H1 (cell line): ENCODE measurements at regions not wholly inside any gene's neighbourhood (a gene's known extent, or its start where the extent isn't known, plus 50 kb on each side); places are given as distances from the start of the nearest gene placed in this dataset.
A peak's percentile ranks its signal among the peaks of the same experiment; 100 is the strongest.

Source experiments
- CTCF ChIA-PET: fragments of 300-600 bp; sonication (Branson Sonifier 250); formaldehyde crosslinking; loops from one replicate; lab custom pipeline; 2021; ENCODE audit not compliant: partially characterized antibody; lab: Charles Lee
- POLR2A ChIA-PET: fragments of 300-600 bp; sonication (Branson Sonifier 250); formaldehyde crosslinking; loops from one replicate; lab custom pipeline; 2021; ENCODE audit warnings: inconsistent platforms; ENCODE audit not compliant: partially characterized antibody; lab: Charles Lee
- DNase-seq, 2 experiments: peaks; one replicate each; pipeline versions ENCODE4 v3.0.0 to v3.0.0-alpha.2; 2010 to 2022; ENCODE audit warnings: low spot score in 2 of 2, low read depth in 1 of 2, mixed read lengths in 1 of 2
- FAIRE-seq: peaks from 2 replicates; lab custom pipeline; 2011; peaks lifted over from hg19 to GRCh38; lab: Jason Lieb, UNC
- H2AFZ ChIP-seq: 2 replicates; pipeline ENCODE4 v1.8.1; 2012; ENCODE audit warnings: low read length, inconsistent platforms
- H2AK5ac ChIP-seq: 2 replicates; pipeline ENCODE4 v1.6.1; 2013; ENCODE audit warnings: low read depth, low read length
- H2BK120ac ChIP-seq: replicated peaks from 2 replicates; pipeline ENCODE3; 2013; ENCODE audit warnings: low read depth, low read length, inconsistent platforms
- H2BK12ac ChIP-seq: 2 replicates; pipeline ENCODE4 v1.6.1; 2013; ENCODE audit warnings: low read depth, low read length
- H2BK15ac ChIP-seq: 2 replicates; pipeline ENCODE4 v1.6.1; 2013; ENCODE audit warnings: low read length
- H2BK20ac ChIP-seq: 2 replicates; pipeline ENCODE4 v1.6.1; 2013; ENCODE audit warnings: low read length
- H2BK5ac ChIP-seq: 2 replicates; pipeline ENCODE4 v1.6.1; 2013; ENCODE audit warnings: low read depth, low read length
- H3K14ac ChIP-seq: 2 replicates; pipeline ENCODE4 v1.6.1; 2013; ENCODE audit warnings: inconsistent platforms; ENCODE audit not compliant: insufficient read length
- H3K18ac ChIP-seq: 2 replicates; pipeline ENCODE4 v1.6.1; 2013; ENCODE audit warnings: low read length; ENCODE audit errors: extremely low read depth
- H3K23ac ChIP-seq: 2 replicates; pipeline ENCODE4 v1.6.1; 2013; ENCODE audit warnings: inconsistent platforms; ENCODE audit not compliant: insufficient read length
- H3K23me2 ChIP-seq: 2 replicates; pipeline ENCODE4 v1.6.1; 2013; ENCODE audit warnings: low read depth, low read length
- H3K27ac ChIP-seq: 2 replicates; pipeline ENCODE4 v1.6.1; 2011; ENCODE audit warnings: low read depth, low read length, inconsistent platforms
- H3K27me3 ChIP-seq, 4 experiments: replicated peaks in 1 of 4; 1 replicate in 1 of 4; 2 replicates in 3 of 4; pipeline versions ENCODE4 v1.6.1 to v1.8.1; 2011 to 2013; ENCODE audit warnings: low read length in 3 of 4, mild to moderate bottlenecking in 3 of 4, inconsistent platforms in 2 of 4, mixed read lengths in 2 of 4, moderate library complexity in 1 of 4; ENCODE audit not compliant: control insufficient read depth in 3 of 4, insufficient read depth in 3 of 4; ENCODE audit errors: extremely low read depth in 1 of 4
- H3K36me3 ChIP-seq, 4 experiments: 2 replicates each; pipeline versions ENCODE4 v1.6.1 to v1.8.1; 2011 to 2013; ENCODE audit warnings: mild to moderate bottlenecking in 4 of 4, low read length in 3 of 4, moderate library complexity in 2 of 4, control low read depth in 1 of 4, inconsistent platforms in 1 of 4; ENCODE audit not compliant: insufficient read depth in 4 of 4, control insufficient read depth in 2 of 4
- H3K4ac ChIP-seq: replicated peaks from 2 replicates; pipeline ENCODE3; 2013; ENCODE audit warnings: low read length, low read depth, mixed read lengths, inconsistent platforms; ENCODE audit not compliant: insufficient read length
- H3K4me1 ChIP-seq, 4 experiments: replicated peaks in 1 of 4; 1 replicate in 1 of 4; 2 replicates in 3 of 4; pipeline versions ENCODE4 v1.6.1 to v1.8.1; 2011 to 2013; ENCODE audit warnings: low read length in 3 of 4, inconsistent platforms in 2 of 4, mixed read lengths in 1 of 4; ENCODE audit not compliant: insufficient read depth in 4 of 4, control insufficient read depth in 3 of 4
- H3K4me2 ChIP-seq, 2 experiments: 2 replicates each; pipeline versions ENCODE4 v1.6.1 to v1.8.1; 2011 to 2013; ENCODE audit warnings: low read depth in 2 of 2, low read length in 2 of 2, control low read depth in 1 of 2, inconsistent platforms in 1 of 2, mild to moderate bottlenecking in 1 of 2; ENCODE audit not compliant: insufficient read depth in 1 of 2
- H3K4me3 ChIP-seq, 4 experiments: fragments of 200-600, 300-600 bp in 1 of 4; sonication (generic), shearing (Covaris generic), sonication (Bioruptor Twin) in 1 of 4; 2 replicates each; pipeline versions ENCODE4 v1.5.1 to v1.8.1; 2011 to 2016; ENCODE audit warnings: low read length in 4 of 4, low read depth in 3 of 4, control low read depth in 2 of 4, inconsistent platforms in 2 of 4, mild to moderate bottlenecking in 2 of 4, mixed read lengths in 1 of 4, moderate library complexity in 1 of 4; ENCODE audit not compliant: insufficient read depth in 2 of 4; ENCODE audit errors: extremely low read depth in 1 of 4
- H3K56ac ChIP-seq: replicated peaks from 2 replicates; pipeline ENCODE3; 2013; ENCODE audit warnings: low read depth, mild to moderate bottlenecking, mixed read lengths, low read length, inconsistent platforms; ENCODE audit not compliant: insufficient read length
- H3K79me1 ChIP-seq: 2 replicates; pipeline ENCODE4 v1.6.1; 2013; ENCODE audit warnings: low read depth, low read length, control low read depth
- H3K79me2 ChIP-seq, 2 experiments: 2 replicates each; pipeline versions ENCODE4 v1.6.1 to v1.8.1; 2012 to 2013; ENCODE audit warnings: low read length in 2 of 2, mild to moderate bottlenecking in 2 of 2, inconsistent platforms in 1 of 2; ENCODE audit not compliant: insufficient read depth in 2 of 2, control insufficient read depth in 1 of 2
- H3K9ac ChIP-seq, 4 experiments: replicated peaks in 1 of 4; 1 replicate in 1 of 4; 2 replicates in 3 of 4; pipeline versions ENCODE4 v1.6.1 to v1.8.1; 2011 to 2013; ENCODE audit warnings: low read depth in 3 of 4, low read length in 3 of 4, control low read depth in 2 of 4, mild to moderate bottlenecking in 2 of 4, moderate library complexity in 2 of 4, inconsistent platforms in 1 of 4; ENCODE audit errors: extremely low read depth in 1 of 4
- H3K9me3 ChIP-seq, 2 experiments: 2 replicates each; pipeline versions ENCODE4 v1.6.1 to v1.8.1; 2012 to 2013; ENCODE audit warnings: mild to moderate bottlenecking in 2 of 2, moderate library complexity in 2 of 2, control low read depth in 1 of 2, inconsistent platforms in 1 of 2, low read depth in 1 of 2, low read length in 1 of 2, mixed read lengths in 1 of 2; ENCODE audit not compliant: insufficient read depth in 2 of 2
- H4K20me1 ChIP-seq, 2 experiments: replicated peaks in 1 of 2; 2 replicates each; pipeline versions ENCODE3 to v1.8.1; 2011 to 2013; ENCODE audit warnings: inconsistent platforms in 2 of 2, low read length in 2 of 2, mild to moderate bottlenecking in 1 of 2; ENCODE audit not compliant: insufficient read depth in 2 of 2, control insufficient read depth in 1 of 2
- H4K5ac ChIP-seq: 2 replicates; pipeline ENCODE4 v1.6.1; 2013; ENCODE audit warnings: low read length, low read depth, mixed read lengths, inconsistent platforms; ENCODE audit not compliant: insufficient read length
- H4K8ac ChIP-seq: 2 replicates; pipeline ENCODE4 v1.8.0; 2013; ENCODE audit warnings: mild to moderate bottlenecking, moderate library complexity, low read length, inconsistent platforms; ENCODE audit not compliant: insufficient read depth; ENCODE audit errors: extremely low read depth
- H4K91ac ChIP-seq: replicated peaks from 2 replicates; pipeline ENCODE3; 2013; ENCODE audit warnings: low read length, mixed read lengths, inconsistent platforms; ENCODE audit not compliant: insufficient read length
- CTBP2 ChIP-seq: IDR thresholded peaks from 2 replicates; pipeline ENCODE4 v1.7.0; 2011; ENCODE audit warnings: borderline replicate concordance, mild to moderate bottlenecking, moderate library complexity, mixed read lengths, low read length; ENCODE audit not compliant: insufficient read depth, insufficient read length
- JUN ChIP-seq: IDR thresholded peaks from 2 replicates; pipeline ENCODE4 v1.6.1; 2011; ENCODE audit warnings: low read depth, mild to moderate bottlenecking, improper control_type of control experiment, low read length
- RAD21 ChIP-seq, 2 experiments: IDR thresholded peaks in 1 of 2; conservative IDR thresholded peaks in 1 of 2; 2 replicates each; pipeline ENCODE4 v1.6.1; 2011; ENCODE audit warnings: low read depth in 2 of 2, low read length in 2 of 2, improper control_type of control experiment in 1 of 2, inconsistent platforms in 1 of 2, mild to moderate bottlenecking in 1 of 2, moderate library complexity in 1 of 2
- SIX5 ChIP-seq: IDR thresholded peaks from 2 replicates; pipeline ENCODE4 v1.6.1; 2011; ENCODE audit warnings: mild to moderate bottlenecking, low read depth, low read length
- WGBS, 2 experiments: shearing (Covaris generic) in 1 of 2; methylation state at CpG; one replicate each; pipeline versions ENCODE4 v1.1.6 to v1.1.7; 2013 to 2015; ENCODE audit warnings: low lambda C conversion rate in 2 of 2, mixed read lengths in 2 of 2, inconsistent platforms in 1 of 2, low coverage in 1 of 2, missing lambda C conversion rate in 1 of 2; ENCODE audit not compliant: insufficient replicate concordance in 2 of 2, insufficient coverage in 1 of 2, insufficient read length in 1 of 2; ENCODE audit errors: extremely low coverage in 1 of 2, missing lambda C conversion rate in 1 of 2; 5-methylcytosine and 5-hydroxymethylcytosine counted together

GRCh38 chr1:208601561-208601960 is 357.4 kb upstream of the PLXNA2 start:
- Histone ChIP-seq H2AFZ (0 out of 2 replicates have a peak overlapping the region, but pooled peaks have one; percentile 45), H2BK20ac (no peak overlapping the region), H3K9ac (no peak overlapping the region), H3K27ac (no peak overlapping the region), H3K4me1 (peaks cover 5 to 17% (median 10%) of the 10 kb centered on the region in 4 experiments; a peak in 6 of 7 replicates), H3K56ac (no peak overlapping the region), H3K4ac (no peak overlapping the region), H3K9me3 (no peaks in the 10 kb centered on the region), H2BK12ac (no peak overlapping the region), H3K23me2 (no peaks in the 10 kb centered on the region), H4K91ac (no peak overlapping the region), H2BK15ac (no peak overlapping the region), H2BK120ac (no peak overlapping the region), H3K4me3 (no peak overlapping the region), H3K23ac (no peak overlapping the region), H2BK5ac (no peak overlapping the region), H3K27me3 (no peaks in the 10 kb centered on the region; a peak in 2 of 7 replicates), H4K5ac (no peak overlapping the region), H4K20me1 (no peaks in the 10 kb centered on the region), H3K18ac (no peak overlapping the region), H3K79me1 (no peaks in the 10 kb centered on the region), H2AK5ac (no peak overlapping the region), H3K36me3 (no peaks in the 10 kb centered on the region), H4K8ac (no peak overlapping the region), H3K14ac (no peak overlapping the region), H3K4me2 (peak overlapping the region; percentile 17 to 25; a peak in 2 of 4 replicates), H3K79me2 (no peaks in the 10 kb centered on the region)
- ChIA-PET POLR2A (no interaction called here), CTCF (interaction anchor here (1.0 kb wide), 1 partner anchor 24 kb away, joined by 4 read pairs; no protein-coding TSS in a partner anchor)
- TF ChIP-seq RAD21 (IDR thresholded peaks at IDR 0.05 in 1 of 2, conservative IDR thresholded peaks at IDR 0.05 in 1 of 2; ENCODE audit: low read depth in 2 of 2, low read length in 2 of 2) (no peak), JUN (no peak), CTBP2 (no peak), SIX5 (no peak)
- WGBS, 2 experiments, result 66% methylated on average over 3 of the region's 3 CpGs; no CpG with 5 or more reads in 1 of the 2 experiments
- FAIRE-seq, result no peak
- DNase-seq, result no peak
